ENCODE measurements at regions not wholly inside any gene's neighbourhood (a gene's known extent, or its start where the extent isn't known, plus 50 kb on each side); places are given as distances from the start of the nearest gene placed in this dataset.

GRCh38 chr4:14333616-14334015, 668.7 kb upstream of the CPEB2 start:
- WGBS (ENCODE audit: insufficient coverage): 60% methylated on average over 1 of the region's 2 CpGs
- DNase-seq (no peak), ATAC-seq (no peak)
- Mint-ChIP-seq H3K27me3 (ENCODE audit: low read depth in 2 of 2) (no peaks in the 10 kb centered on the region), H3K27ac (no peak overlapping the region), H3K9me3 (peaks cover 0 to 2% of the 10 kb centered on the region in 2 donors), H3K36me3 (no peaks in the 10 kb centered on the region), H3K4me3 (no peak overlapping the region), H3K4me1 (no peaks in the 10 kb centered on the region)
- Histone ChIP-seq H3K9me3 (ENCODE audit: control insufficient read depth, insufficient read depth, low read length) (no peaks in the 10 kb centered on the region), H3K27me3 (ENCODE audit: control insufficient read depth, insufficient read depth, low read length) (no peaks in the 10 kb centered on the region), H3K36me3 (ENCODE audit: control insufficient read depth, insufficient read depth, low read length) (no peaks in the 10 kb centered on the region), H3K27ac (ENCODE audit: low read length) (no peak overlapping the region), H3K4me1 (ENCODE audit: control insufficient read depth, insufficient read depth, low read length) (no peaks in the 10 kb centered on the region), H3K4me3 (ENCODE audit: low read length) (no peak overlapping the region)
- intact Hi-C loops (cut with micrococcal nuclease): no loop called here
- TF ChIP-seq CTCF (IDR thresholded peaks at IDR 0.05): no peak

- Histone ChIP-seq H3K27ac (ENCODE audit: low read length) (no peak overlapping the region), H3K4me3 (ENCODE audit: low read length) (no peak overlapping the region), H3K27me3 (ENCODE audit: control insufficient read depth, insufficient read depth, low read length) (no peaks in the 10 kb centered on the region), H3K4me1 (ENCODE audit: control insufficient read depth, insufficient read depth, low read length) (no peaks in the 10 kb centered on the region), H3K36me3 (ENCODE audit: control insufficient read depth, insufficient read depth, low read length) (no peaks in the 10 kb centered on the region), H3K9me3 (ENCODE audit: control insufficient read depth, insufficient read depth, low read length) (no peaks in the 10 kb centered on the region)
- H3K27ac Mint-ChIP-seq: no peak overlapping the region
- no peak overlapping the region for H3K4me3 Mint-ChIP-seq
- intact Hi-C loops (cut with micrococcal nuclease): no loop called here
- no peak for ATAC-seq
- H3K36me3 Mint-ChIP-seq: no peaks in the 10 kb centered on the region
- H3K9me3 Mint-ChIP-seq: peaks cover 0 to 2% of the 10 kb centered on the region in 2 donors
- H3K4me1 Mint-ChIP-seq: no peaks in the 10 kb centered on the region
- no peak for TF ChIP-seq CTCF (IDR thresholded peaks at IDR 0.05)
- no peak for DNase-seq
- H3K27me3 Mint-ChIP-seq (ENCODE audit: low read depth in 2 of 2): no peaks in the 10 kb centered on the region
Observed at GRCh38 chr4:14334166-14334565, 668.1 kb upstream of the CPEB2 start.

- Mint-ChIP-seq H3K4me1 (no peaks in the 10 kb centered on the region), H3K27me3 (ENCODE audit: low read depth in 2 of 2) (no peaks in the 10 kb centered on the region), H3K27ac (no peak overlapping the region), H3K36me3 (no peaks in the 10 kb centered on the region), H3K4me3 (no peak overlapping the region), H3K9me3 (peaks cover 0 to 3% of the 10 kb centered on the region in 2 donors)
- DNase-seq (no peak), ATAC-seq (no peak)
- H3K27ac ChIP-seq (ENCODE audit: low read length): no peak overlapping the region
- no peaks in the 10 kb centered on the region for H3K9me3 ChIP-seq (ENCODE audit: control insufficient read depth, insufficient read depth, low read length)
- 93% methylated on average over 3 of the region's 3 CpGs for WGBS (ENCODE audit: insufficient coverage)
- H3K4me3 ChIP-seq (ENCODE audit: low read length): no peak overlapping the region
- no peaks in the 10 kb centered on the region for H3K4me1 ChIP-seq (ENCODE audit: control insufficient read depth, insufficient read depth, low read length)
- intact Hi-C loops (cut with micrococcal nuclease): no loop called here
- no peak for TF ChIP-seq CTCF (IDR thresholded peaks at IDR 0.05)
- no peaks in the 10 kb centered on the region for H3K36me3 ChIP-seq (ENCODE audit: control insufficient read depth, insufficient read depth, low read length)
- H3K27me3 ChIP-seq (ENCODE audit: control insufficient read depth, insufficient read depth, low read length): no peaks in the 10 kb centered on the region
Observed at GRCh38 chr4:14335872-14336271, 666.4 kb upstream of the CPEB2 start.

- ATAC-seq: no peak
Observed at GRCh38 chr4:14336656-14337055, 665.6 kb upstream of the CPEB2 start.

More at GRCh38 chr4:14336656-14337055, 665.6 kb upstream of the CPEB2 start:
- H3K27me3 ChIP-seq (ENCODE audit: control insufficient read depth, insufficient read depth, low read length): no peaks in the 10 kb centered on the region
- H3K4me3 ChIP-seq (ENCODE audit: low read length): no peak overlapping the region
- peaks cover 0 to 3% of the 10 kb centered on the region in 2 donors for H3K9me3 Mint-ChIP-seq
- TF ChIP-seq CTCF (IDR thresholded peaks at IDR 0.05): no peak
- WGBS (ENCODE audit: insufficient coverage): 52% methylated on average over 2 of the region's 2 CpGs
- H3K4me1 ChIP-seq (ENCODE audit: control insufficient read depth, insufficient read depth, low read length): no peaks in the 10 kb centered on the region
- H3K4me1 Mint-ChIP-seq: no peaks in the 10 kb centered on the region
- no peaks in the 10 kb centered on the region for H3K9me3 ChIP-seq (ENCODE audit: control insufficient read depth, insufficient read depth, low read length)
- H3K27ac Mint-ChIP-seq: no peak overlapping the region
- no peak overlapping the region for H3K4me3 Mint-ChIP-seq
- no peak overlapping the region for H3K27ac ChIP-seq (ENCODE audit: low read length)
- no peaks in the 10 kb centered on the region for H3K27me3 Mint-ChIP-seq (ENCODE audit: low read depth in 2 of 2)
- intact Hi-C loops (cut with micrococcal nuclease): no loop called here
- no peaks in the 10 kb centered on the region for H3K36me3 Mint-ChIP-seq
- H3K36me3 ChIP-seq (ENCODE audit: control insufficient read depth, insufficient read depth, low read length): no peaks in the 10 kb centered on the region
- DNase-seq: no peak

All from natural killer cell (primary cell).